Psoas muscle (tissue), 7 donors: ENCODE measurements at regions not wholly inside any gene's neighbourhood (a gene's known extent, or its start where the extent isn't known, plus 50 kb on each side); places are given as distances from the start of the nearest gene placed in this dataset.

Source experiments
- ATAC-seq, 4 donors: fragments of 200-7000 bp; cut with Tn5 transposase; one replicate each; pipeline ENCODE4 v1.9.1; 2020; ENCODE audit warnings: moderate library complexity in 3 of 4, mild to moderate bottlenecking in 2 of 4
- DNase-seq, 2 donors: peaks; one replicate each; pipeline ENCODE4 v3.0.0-alpha.2; 2020
- H3K27ac ChIP-seq: fragments of 200-600 bp; one replicate; pipeline ENCODE4 v1.8.0; 2022
- H3K27me3 ChIP-seq, 3 donors: fragments of 200-600 bp in 1 of 3; one replicate each; pipeline versions ENCODE4 v1.6.1 to v1.8.0; 2013 to 2022; ENCODE audit warnings: low read length in 2 of 3, mild to moderate bottlenecking in 2 of 3, moderate library complexity in 1 of 3; ENCODE audit not compliant: insufficient read depth in 3 of 3
- H3K36me3 ChIP-seq, 2 donors: fragments of 200-600 bp in 1 of 2; one replicate each; pipeline versions ENCODE4 v1.6.1 to v1.8.0; 2013 to 2022; ENCODE audit warnings: low read depth in 1 of 2, mild to moderate bottlenecking in 1 of 2, moderate library complexity in 1 of 2; ENCODE audit not compliant: insufficient read depth in 1 of 2
- H3K4me1 ChIP-seq: fragments of 200-600 bp; one replicate; pipeline ENCODE4 v1.8.0; 2022
- H3K4me3 ChIP-seq: fragments of 200-600 bp; one replicate; pipeline ENCODE4 v1.8.0; 2022; ENCODE audit warnings: mild to moderate bottlenecking
- H3K9me3 ChIP-seq: fragments of 200-600 bp; one replicate; pipeline ENCODE4 v1.8.0; 2022
- CTCF ChIP-seq: fragments of 200-600 bp; IDR thresholded peaks from one replicate; pipeline ENCODE4 v1.8.0; 2022; ENCODE audit warnings: antibody characterized with exemption
- WGBS, 3 donors: extraction: QIAGEN DNeasy Blood & Tissue Kit; methylation state at CpG; one replicate each; pipeline versions ENCODE4 v1.1.6 to v1.1.7; 2013; 5-methylcytosine and 5-hydroxymethylcytosine counted together
- intact Hi-C, 2 donors: fragments of 100-400 bp; cut with DNase I; formaldehyde crosslinking; loops; one replicate each; pipeline versions ENCODE4 v1.11.0 to v1.14.2; 2022
- donor health status: healthy with polysubstance abuse.
- donor health status: DM: no; HTN: no; CAD: no; lungs with moderate emphysema.
- donor health status: Bipolar disorder and iron deficiency.
- donor health status: healthy.
- donor health status: DM: yes; HTN: yes; CAD: no.
- donor health status: DM: no; HTN: no; CAD: no.
- donor health status: DM: yes; HTN: yes; CAD: no.

GRCh38 chr16:86459266-86459665, 51.1 kb upstream of the FOXF1 start:
- 36 to 45% (median 39%) methylated on average over 13 of the region's 13 CpGs for WGBS, 3 donors
- H3K9me3 ChIP-seq: no peaks in the 10 kb centered on the region
- TF ChIP-seq CTCF: no peak
- ATAC-seq: no peak
- DNase-seq: no peak
- H3K27me3 ChIP-seq: peaks cover 0 to 28% (median 5%) of the 10 kb centered on the region in 3 donors
- no peaks in the 10 kb centered on the region for H3K4me1 ChIP-seq
- H3K27ac ChIP-seq: no peak overlapping the region
- H3K36me3 ChIP-seq: no peaks in the 10 kb centered on the region
- intact Hi-C loops: no loop called here
- no peak overlapping the region for H3K4me3 ChIP-seq
